ENCODE measurements at regions not wholly inside any gene's neighbourhood (a gene's known extent, or its start where the extent isn't known, plus 50 kb on each side); places are given as distances from the start of the nearest gene placed in this dataset.
A peak's percentile ranks its signal among the peaks of the same experiment; 100 is the strongest.

DNA sequence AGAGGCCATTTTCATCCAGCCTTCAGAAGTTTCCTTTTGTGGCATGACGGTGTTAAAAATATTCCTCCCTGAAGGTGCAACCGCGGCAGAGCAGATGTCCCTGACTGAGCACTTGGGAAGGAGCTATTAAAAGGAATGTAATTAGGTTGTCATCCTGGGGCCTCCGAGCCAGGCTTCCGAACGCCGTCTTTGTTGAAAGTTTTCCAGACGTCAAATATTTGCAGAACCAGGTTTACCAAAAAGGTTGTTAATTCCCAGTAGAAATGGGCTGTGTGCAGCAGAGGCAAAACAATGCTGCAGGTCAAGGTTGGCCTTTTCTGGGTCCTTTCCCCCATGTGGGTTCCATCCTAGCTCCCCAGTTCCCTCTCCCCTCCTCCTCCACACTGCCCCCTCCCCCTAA, 88.8 kb upstream of the CALM2 start:
- DNase-seq (ENCODE audit: low spot score): no peak

DNA sequence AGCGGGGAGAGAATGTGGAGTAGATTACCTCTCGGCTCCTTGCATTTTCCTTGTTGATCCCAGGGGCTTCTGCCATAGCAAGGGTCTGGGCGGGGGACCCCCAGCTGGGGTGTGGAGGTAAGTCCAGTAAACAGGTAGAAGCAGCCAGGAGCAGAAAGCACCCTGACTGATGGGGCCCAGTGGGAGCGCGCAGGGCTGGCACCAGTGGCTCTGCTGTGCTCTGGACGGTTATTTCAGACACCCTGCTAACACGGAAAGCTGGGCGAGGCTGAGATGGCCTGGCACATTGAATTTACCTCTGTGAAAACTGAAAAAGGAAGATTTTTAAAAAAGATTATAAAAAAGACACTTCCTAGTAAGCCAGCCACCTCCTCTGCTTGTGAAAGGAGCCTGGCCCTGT, 88.4 kb upstream of the CALM2 start:
- DNase-seq (ENCODE audit: low spot score): no peak

DNA sequence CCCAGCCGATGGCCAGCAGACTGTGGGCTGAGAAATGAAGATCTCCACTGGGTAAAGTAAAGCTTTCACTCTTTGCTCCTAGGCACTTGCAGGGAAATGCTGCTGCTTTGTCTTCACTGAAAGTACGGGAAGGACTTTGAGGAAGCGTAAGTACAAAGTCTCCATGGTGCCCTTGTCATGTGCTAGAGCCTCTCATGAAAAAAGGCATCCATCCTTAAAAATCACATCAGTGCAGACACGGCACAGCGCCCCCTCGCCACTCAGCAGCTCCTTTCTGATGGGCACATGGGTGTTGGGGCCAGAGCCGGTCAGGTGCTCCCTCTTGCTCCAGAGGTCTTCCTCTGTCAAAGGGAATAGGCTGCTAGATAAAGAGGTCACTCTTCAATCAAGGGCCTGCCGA, 87.8 kb upstream of the CALM2 start:
- no peak for DNase-seq (ENCODE audit: low spot score)

DNA sequence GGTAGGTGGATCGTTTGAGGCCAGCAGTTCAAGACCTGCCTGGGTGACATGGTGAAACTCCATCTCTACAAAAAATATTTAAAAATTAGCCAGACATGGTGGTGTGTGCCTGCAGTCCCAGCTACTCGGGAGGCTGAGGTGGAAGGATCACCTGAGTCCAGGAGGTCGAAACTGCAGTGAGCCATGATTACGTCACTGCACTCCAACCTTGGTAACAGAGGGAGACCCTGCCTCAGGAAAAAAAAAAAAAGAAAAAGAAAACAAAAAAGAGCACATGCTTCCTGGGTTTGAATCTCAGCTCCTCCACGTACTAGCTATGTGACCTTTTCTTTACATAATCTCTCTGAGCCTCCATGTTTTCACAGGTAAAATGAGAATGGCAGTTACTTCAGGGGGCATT, 86.3 kb upstream of the CALM2 start:
- no peak for DNase-seq (ENCODE audit: low spot score)

DNA sequence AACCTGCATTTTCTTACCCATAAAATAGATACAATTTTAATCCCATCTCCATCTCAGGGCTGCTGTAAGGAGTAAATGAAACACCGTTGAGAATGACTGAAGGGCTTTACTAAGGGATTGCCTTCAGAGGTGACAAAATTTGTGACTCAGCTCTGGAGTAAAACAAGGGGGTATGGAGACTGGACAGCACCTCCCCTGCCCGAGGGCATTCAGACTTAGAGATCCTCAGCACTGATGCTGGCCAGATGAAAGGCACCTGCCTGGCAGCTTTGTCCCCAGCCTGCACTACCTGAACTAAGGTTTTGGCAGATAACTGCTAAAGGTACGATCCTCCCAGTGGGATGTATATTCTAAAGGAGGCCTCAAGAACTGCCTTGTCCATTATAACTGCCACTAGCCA, 84.7 kb upstream of the CALM2 start:
- DNase-seq (ENCODE audit: low spot score): no peak

DNA sequence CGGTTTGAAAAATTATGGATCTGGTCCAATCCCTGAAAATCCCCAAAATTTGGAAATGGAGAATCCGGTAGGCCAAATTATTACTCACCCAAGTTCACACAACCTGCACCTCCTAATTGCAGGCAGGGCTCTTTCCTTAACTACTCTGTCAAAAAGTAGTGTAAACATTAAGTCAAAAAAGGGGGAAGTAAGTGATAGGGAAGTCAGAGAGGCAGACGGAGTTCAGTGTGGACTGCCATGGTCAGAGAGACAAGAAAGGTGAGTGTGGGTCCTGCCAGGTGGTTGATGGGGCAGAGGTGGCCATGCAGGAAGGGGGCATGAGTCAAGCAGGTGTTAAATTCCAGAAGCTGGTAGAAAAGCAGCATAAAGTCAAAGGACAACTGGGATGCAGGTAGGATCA, 83.5 kb upstream of the CALM2 start:
- no peak for DNase-seq (ENCODE audit: low spot score)

DNA sequence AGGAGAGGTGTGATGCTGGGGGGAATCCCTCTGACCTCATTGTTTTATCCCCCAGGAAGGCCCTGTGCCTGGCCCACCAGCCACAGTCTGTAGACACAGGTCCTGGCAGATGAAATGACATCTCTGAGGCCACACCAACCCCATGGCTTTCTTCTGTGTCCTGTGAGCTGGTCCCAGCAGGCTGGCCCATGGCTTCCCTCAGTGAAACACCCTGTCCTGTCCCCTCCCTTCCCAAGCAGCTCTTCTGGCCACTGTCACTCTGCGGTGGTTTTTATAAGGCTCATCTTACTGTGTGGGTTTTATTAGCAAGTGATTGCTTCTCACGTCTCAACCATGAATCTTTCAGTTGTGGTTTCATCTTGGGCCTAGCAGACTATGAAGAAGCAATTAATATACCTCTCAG, 81.6 kb upstream of the CALM2 start:
- DNase-seq (ENCODE audit: low spot score): no peak

DNA sequence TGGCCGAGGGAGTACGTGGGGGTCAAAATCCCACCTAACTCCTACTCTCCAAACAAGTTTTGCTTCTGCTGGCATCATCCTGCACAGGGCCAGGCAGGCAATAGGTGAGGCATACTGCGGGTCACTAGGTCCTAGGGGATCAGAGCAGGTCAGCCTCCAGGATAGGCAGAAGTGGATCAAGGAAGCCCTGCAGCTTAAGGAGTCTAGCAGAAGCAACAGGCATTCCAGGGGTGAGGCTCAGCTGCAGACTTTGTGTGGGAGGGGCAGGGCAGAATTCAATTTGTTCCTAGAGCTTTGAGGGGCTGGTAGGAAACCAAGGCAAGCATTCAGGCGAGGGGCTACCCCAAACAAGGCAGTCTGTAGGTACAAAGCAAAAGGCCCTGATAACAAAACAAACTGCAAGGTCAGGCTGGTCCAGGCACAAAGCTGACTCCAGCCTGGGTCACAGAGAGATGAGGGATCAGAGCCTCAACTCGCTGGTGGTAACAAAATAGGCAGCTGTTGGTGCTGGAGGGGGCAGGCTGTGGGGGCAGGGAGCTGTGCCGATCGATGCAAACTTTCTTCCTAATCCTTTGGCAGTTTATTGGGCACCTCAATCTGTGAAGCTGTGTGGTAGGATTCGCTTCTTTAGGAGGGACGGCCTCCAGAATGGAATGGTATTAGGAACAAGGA, 80.2 kb upstream of the CALM2 start:
- no peak for DNase-seq (ENCODE audit: low spot score)

DNA sequence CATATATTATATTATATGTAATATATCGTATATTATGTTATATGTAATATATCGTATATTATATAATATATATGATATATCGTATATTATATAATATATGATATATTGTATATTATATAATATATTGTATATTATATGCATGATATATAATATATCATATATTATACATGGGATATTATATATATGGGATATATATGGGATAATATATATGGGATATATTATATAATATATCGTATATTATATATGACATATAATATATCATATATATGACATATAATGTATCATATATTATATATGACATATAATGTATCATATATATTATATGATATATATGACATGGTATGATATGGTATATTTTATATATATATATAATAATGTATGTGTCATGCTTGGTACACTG, 79.5 kb upstream of the CALM2 start:
- no peak for DNase-seq (ENCODE audit: low spot score)

DNA sequence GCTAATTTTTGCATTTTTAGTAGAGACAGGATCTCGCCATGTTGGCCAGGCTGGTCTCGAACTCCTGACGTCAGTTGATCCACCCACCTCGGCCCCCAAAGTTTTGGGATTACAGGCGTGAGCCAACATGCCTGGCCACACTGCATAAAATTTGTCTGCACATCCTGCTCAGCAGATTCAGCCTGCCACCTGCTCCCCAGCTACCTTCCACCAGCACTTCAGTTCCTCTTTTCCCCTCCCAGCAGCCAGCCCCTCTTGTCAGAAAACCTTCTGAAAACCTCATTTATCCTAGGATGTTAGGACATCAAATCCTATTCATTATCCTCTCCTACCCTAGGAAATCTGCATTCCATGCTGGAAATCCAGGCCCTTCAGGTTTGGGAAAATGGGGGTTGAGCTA, 78.2 kb upstream of the CALM2 start:
- DNase-seq (ENCODE audit: low spot score): no peak

DNA sequence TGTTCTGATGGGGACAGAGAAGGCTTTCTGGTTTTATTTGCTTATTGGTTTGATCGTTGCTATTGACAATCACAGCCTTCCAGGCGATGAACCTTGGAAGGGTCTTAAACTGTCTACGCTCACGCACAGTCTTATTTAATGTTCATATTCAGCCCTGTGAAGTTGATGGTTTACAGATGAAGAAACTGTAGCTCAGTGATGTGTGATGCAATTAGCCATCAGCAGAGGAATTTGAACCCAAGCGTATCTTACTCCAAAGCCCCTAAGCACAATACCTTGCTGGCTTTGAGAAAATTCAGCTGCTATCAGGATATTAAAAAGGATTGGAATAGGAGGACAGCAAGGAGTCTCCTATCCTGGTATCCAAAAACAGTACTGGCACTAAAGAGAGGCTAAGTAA, 77.1 kb upstream of the CALM2 start:
- DNase-seq (ENCODE audit: low spot score): no peak

DNA sequence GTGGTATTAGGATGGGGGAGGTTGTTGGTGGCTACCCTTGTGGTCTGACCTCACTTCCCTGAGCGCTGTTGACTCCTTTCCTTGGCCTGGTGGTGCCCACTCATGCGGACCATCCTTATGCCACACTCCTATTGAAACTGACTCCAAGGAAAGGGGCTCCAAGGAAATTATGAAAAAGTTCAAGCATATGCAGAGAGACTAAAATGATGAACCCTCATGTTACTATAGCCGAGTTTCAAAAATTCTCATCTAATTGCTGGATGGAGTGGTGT, 75.0 kb upstream of the CALM2 start:
- no peak for DNase-seq (ENCODE audit: low spot score)

DNA sequence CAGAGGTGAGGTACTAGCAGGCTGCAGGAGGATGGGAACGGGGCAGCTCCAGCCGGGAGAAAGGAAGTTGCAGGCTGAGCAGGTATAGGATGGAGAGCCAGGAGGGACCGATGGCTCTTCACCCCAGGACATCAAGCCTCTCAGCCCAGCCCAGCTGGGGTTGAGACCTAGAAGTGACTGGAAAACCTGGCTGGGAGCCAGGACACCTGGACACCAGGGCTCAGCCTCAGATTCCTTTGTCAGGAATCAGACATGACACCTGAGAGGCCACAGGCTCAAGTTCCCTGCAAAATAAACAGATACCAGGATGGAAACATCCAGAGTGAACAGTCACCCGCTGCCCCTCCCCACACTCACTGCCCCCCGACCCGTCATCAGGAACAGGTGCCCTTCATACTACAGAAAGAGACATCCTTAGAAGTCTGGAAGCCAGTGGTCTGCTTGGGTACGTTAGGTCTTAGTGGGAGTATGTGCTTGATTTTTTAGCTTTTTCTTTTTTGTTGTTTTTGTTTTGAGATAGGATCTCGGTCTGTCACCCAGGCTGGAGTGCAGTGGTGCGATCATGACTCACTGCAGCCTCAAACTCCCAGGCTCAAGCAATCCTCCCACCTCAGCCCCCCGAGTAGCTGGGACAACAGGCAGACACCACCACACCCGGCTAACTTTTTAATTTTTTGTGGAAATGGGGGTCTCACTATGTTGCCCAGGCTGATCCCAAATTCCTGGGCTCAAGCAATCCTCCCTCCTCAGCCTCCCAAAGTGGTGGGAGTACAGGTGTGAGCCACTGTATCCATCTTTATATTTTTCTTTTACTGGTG, 74.5 kb upstream of the CALM2 start:
- no peak for DNase-seq (ENCODE audit: low spot score)

DNA sequence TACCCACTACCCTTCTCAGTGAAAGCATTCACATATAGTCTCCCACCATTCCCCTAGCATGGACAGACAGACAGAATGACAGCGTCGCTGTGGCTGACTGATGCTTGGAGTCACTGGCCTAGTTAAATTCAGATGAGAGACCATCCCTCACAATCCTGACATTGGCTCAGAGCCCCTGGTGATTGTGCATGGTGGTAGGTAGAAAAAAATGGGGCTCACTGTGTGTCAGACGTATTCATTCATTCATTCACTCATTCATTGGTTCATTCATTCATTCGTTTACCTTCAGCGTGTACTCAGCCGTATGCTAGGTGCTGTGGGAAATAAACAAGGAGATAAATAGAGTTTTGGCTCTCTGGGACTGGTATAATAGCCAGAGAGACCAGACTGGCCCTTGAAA, 73.6 kb upstream of the CALM2 start:
- no peak for DNase-seq (ENCODE audit: low spot score)

DNA sequence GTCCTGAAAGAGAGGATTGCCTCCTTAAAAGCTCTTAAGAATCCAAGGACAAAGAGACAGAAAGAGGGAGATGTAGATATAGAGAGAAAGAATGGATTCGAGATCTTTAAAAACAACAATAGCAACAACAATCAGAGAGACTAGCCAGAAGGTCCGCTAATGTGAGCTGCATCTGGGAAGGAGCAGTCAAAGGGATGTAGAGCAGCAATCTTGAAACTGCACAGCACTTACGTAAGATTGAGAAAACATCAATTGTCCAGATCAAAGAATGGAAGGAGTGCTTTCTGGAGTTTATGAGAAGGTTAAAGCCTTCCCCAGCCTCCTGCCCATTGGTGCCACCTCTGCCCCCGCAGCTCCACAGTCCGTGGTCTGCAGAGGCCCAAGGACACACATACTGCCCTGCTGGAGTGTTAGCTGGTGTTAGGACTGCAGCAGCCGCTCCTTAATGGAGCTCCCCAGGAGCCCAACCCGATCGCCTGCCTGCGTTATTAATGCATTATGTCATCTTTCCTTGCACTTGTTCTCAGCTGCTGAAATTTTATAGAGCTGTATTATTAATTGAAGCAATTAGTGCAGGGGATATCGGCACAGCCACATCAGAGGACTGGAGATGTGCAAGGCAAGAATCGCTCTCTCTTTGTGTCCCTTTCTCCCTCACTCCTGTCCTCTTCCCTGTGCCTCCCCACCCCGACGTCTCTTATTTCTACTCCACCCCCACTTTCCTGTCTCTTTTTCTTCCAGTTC, 73.0 kb upstream of the CALM2 start:
- DNase-seq (ENCODE audit: low spot score): no peak

DNA sequence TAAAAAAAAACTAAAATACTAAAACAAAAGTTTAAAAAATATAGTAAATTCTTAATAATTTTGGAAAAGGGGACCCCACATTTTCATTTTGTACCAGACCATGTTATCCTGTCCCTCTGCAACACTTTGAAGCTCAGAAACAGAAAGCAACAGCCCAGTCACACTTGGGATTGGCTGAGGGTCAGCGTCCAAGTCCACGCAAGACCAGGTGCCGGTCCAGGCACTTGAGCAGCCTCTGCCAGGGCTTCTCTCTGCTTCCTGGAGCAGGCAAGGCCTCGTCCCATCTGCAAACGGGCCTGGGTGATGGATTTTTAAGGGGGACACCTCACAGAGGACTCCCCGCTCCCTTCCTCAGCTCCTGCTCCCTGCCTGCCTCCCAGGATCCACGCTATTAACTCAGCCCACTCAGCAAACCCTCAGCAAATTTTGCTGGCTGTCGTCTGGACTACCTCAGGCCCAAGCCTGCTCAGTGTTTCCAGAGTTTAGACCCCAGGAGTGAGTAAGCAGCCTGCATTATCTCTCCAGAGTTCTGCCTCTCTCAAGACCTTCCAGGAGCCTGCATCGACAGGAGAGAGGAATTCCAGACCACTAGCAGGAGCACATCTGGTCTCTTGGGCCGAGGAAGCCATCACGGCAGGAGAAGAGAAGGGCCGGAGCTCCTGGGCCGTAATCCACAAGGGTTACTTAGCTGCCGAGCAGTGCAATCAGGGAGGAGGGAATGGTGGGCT, 67.4 kb upstream of the CALM2 start:
- no peak for DNase-seq (ENCODE audit: low spot score)

DNA sequence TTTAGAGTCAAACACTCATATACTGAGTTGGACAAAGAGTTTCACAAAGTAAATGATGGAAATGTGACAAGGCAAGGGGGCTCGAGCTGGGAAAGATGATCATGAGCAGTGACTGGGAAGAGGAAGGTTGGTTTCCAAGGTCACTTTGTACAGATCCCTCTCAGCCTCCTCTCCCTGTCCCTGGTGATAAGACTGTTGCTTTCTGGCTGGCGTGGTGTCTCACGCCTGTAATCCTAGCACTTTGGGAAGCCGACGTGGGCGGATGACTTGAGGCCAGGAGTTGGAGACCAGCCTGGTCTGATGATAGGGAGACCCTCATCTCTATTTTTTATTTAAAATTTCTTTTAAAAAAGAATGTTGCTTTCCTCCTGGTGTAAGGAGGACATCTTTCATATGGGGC, 65.4 kb upstream of the CALM2 start:
- DNase-seq (ENCODE audit: low spot score): no peak

DNA sequence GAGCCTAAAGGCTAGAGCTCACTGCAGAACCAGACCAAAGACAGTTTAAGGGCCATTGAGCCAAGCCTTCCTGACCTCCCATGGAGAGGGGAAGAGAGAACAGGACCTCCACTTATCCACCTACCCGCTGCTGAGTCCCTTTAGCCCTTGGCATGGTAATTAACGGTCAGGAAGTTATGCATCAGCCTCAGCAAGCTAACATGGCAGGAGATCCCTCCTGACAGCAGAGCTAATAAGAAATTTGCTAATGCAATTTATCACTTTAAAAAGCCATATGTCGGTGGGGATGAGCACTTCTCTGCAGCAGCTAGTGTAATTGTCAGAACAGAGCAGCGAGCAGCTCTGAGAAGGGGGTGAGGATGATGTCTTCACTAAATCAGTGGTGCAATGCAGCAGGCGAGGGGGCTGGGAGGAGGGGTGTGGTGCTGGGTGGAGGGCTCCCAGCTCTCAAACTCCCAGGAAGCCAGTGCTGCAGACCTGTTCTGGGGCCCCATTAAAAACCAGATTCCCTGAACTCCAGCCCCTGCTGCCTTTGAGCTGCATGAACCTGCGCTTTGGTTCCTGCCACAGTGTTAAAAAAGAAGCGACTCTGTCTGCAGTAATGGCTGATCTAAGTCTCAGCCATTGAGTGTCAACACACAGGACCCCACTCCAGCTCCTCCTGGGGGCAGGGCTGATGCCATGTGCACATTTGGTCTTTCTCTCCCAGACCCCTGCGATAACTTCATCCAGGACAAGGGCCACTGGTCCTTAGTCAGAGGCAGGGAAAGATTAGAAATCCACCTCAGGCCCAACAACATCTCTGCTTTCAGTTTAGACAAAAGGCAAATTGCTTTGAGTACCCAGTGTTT, 63.0 kb upstream of the CALM2 start:
- no peak for DNase-seq (ENCODE audit: low spot score)

DNA sequence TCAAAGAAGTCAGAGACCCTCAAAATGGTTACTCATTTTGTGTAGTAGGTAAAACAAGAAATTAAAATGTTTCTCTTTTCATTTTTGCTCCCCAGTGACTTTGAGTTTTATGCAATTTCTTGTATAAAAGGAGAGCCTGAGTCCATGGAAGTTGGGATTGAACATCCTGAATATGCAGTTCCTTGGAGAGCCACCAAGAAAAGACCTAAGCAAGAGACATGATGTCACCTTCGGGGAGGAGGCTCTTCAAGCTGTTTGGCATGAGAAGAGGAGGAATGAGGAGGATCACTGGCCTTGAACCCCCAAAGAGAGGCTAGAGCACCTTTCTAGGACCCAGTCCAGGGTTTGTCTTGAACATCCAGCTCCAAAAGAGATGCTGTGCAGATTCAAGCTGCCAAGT, 62.3 kb upstream of the CALM2 start:
- DNase-seq (ENCODE audit: low spot score): no peak

DNA sequence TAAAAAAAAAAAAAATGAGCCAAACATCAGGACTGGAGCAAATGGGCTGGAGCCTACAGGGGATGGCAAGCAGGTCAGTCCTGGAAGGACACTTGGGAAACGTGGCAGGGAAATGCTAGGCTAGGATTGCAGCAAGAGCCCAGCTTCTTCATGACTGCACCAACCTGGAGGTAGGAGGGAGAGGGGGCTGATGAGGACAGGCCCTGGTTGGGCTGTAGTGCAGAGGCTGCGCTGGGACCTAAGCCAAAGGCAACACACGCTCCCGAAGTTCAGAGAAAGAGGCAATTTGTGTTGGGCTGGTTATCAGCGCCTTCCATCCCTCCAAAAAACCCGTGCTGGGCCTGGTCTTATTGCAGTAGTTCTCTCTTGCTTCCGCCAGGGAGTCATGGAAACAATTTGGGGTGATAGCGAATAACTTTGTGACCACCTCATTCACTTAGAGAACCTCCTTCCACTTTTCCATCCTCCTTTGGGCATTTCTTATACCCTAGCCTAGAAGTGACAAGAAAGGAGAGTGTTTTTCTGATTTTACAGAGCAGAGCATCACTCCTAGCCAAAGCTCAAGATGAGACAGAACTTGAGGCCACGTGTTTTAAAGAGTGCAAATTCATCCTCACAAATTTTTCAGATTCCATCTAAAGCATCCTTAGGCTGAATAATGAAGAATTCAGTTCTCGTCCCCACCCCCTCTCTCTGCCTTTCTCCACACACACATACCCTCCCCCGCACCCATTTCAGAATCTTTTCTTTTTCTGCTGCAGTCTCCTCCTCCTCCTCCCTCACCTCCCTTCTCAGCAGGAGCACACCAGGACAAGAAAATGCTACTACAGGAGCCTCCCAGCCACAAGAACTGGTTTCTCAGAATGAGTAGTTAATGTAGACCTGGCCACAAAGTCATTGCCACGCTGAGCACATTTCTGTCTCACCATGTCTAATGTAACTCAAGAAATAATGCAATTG, 61.3 kb upstream of the CALM2 start:
- DNase-seq (ENCODE audit: low spot score): peak; percentile 41
